ENCODE measurements at regions not wholly inside any gene's neighbourhood (a gene's known extent, or its start where the extent isn't known, plus 50 kb on each side); places are given as distances from the start of the nearest gene placed in this dataset.

GRCh38 chr2:236400046-236400574 is 135.9 kb upstream of the ASB18 start:
- TF ChIP-seq CTCF (IDR thresholded peaks at IDR 0.05; ENCODE audit: poor library complexity) (no peak), EZH2 (IDR thresholded peaks at IDR 0.05; ENCODE audit: borderline replicate concordance) (no peak), EZH2phosphoT487 (IDR thresholded peaks at IDR 0.05; ENCODE audit: low read depth, severe bottlenecking, unreplicated experiment) (no peak)

Measured in hepatocyte (in vitro differentiated cells).